IMR-90 (cell line): ENCODE measurements at regions not wholly inside any gene's neighbourhood (a gene's known extent, or its start where the extent isn't known, plus 50 kb on each side); places are given as distances from the start of the nearest gene placed in this dataset.

ENCODE experiments used
- ATAC-seq: fragments of 200-7000 bp; cut with Tn5 transposase; 2 replicates; pipeline ENCODE4 v1.9.1; 2020; ENCODE audit warnings: low read depth, mild to moderate bottlenecking, moderate library complexity
- BruUV-seq: library from RNA; stranded (reverse); fragments of 400-500 nt; replicated peaks from 2 replicates; lab custom pipeline; 2021; lab: Mats Ljungman, UMichigan
- CTCF ChIA-PET: fragments of 300-600 bp; formaldehyde crosslinking; extraction: SDS; loops from one replicate; lab custom pipeline; 2021; ENCODE audit warnings: antibody characterized with exemption; lab: Yijun Ruan, JAX
- POLR2A ChIA-PET: fragments of 300-600 bp; sonication (Branson Sonifier 250); formaldehyde crosslinking; loops from one replicate; lab custom pipeline; 2022; ENCODE audit warnings: antibody characterized with exemption; ENCODE audit not compliant: unreplicated experiment; lab: Charles Lee
- DNase-seq: peaks from one replicate; pipeline ENCODE4 v3.0.0; 2013
- H2AFZ ChIP-seq: replicated peaks from 2 replicates; pipeline ENCODE3; 2013; ENCODE audit warnings: low read length, mild to moderate bottlenecking; ENCODE audit not compliant: poor library complexity
- H2AK5ac ChIP-seq: 2 replicates; pipeline ENCODE4 v1.6.1; 2013; ENCODE audit warnings: low read depth, low read length, inconsistent platforms
- H2AK9ac ChIP-seq: replicated peaks from 2 replicates; pipeline ENCODE3; 2013; ENCODE audit warnings: mild to moderate bottlenecking, low read depth, low read length, moderate library complexity; ENCODE audit not compliant: poor library complexity
- H2BK120ac ChIP-seq: 2 replicates; pipeline ENCODE4 v1.6.1; 2013; ENCODE audit warnings: low read depth, low read length, inconsistent platforms
- H2BK15ac ChIP-seq: 3 replicates; pipeline ENCODE4 v1.6.1; 2013; ENCODE audit warnings: low read depth, low read length, inconsistent platforms
- H2BK20ac ChIP-seq: 2 replicates; pipeline ENCODE4 v1.6.1; 2013; ENCODE audit warnings: low read depth, mild to moderate bottlenecking, inconsistent platforms, low read length, moderate library complexity
- H2BK5ac ChIP-seq: 2 replicates; pipeline ENCODE4 v1.6.1; 2013; ENCODE audit warnings: mild to moderate bottlenecking, low read depth, low read length, inconsistent platforms; ENCODE audit not compliant: poor library complexity, severe bottlenecking
- H3K14ac ChIP-seq: replicated peaks from 2 replicates; pipeline ENCODE4 v1.6.1; 2013; ENCODE audit warnings: low read depth, low read length, inconsistent platforms
- H3K18ac ChIP-seq: 2 replicates; pipeline ENCODE4 v1.6.1; 2013; ENCODE audit warnings: low read depth, low read length, control low read depth
- H3K23ac ChIP-seq: 2 replicates; pipeline ENCODE4 v1.6.1; 2013; ENCODE audit warnings: low read depth, low read length, inconsistent platforms
- H3K27ac ChIP-seq: 2 replicates; pipeline ENCODE4 v1.5.1; 2013; ENCODE audit warnings: mild to moderate bottlenecking, control low read depth, low read length; ENCODE audit not compliant: insufficient read depth
- H3K27me3 ChIP-seq: 2 replicates; pipeline ENCODE4 v1.6.1; 2013; ENCODE audit warnings: low read length; ENCODE audit not compliant: control insufficient read depth, insufficient read depth
- H3K36me3 ChIP-seq: 2 replicates; pipeline ENCODE4 v1.6.1; 2013; ENCODE audit warnings: low read length, mixed read lengths; ENCODE audit not compliant: control insufficient read depth, insufficient read depth
- H3K4ac ChIP-seq: 2 replicates; pipeline ENCODE4 v1.6.1; 2013; ENCODE audit warnings: low read depth, low read length, inconsistent platforms
- H3K4me1 ChIP-seq: 2 replicates; pipeline ENCODE4 v1.6.1; 2013; ENCODE audit warnings: low read length, mixed read lengths; ENCODE audit not compliant: control insufficient read depth, insufficient read depth
- H3K4me2 ChIP-seq: 2 replicates; pipeline ENCODE4 v1.6.1; 2013; ENCODE audit warnings: low read depth, mild to moderate bottlenecking, control low read depth, low read length, moderate library complexity
- H3K4me3 ChIP-seq: 2 replicates; pipeline ENCODE4 v1.5.1; 2013; ENCODE audit warnings: low read depth, mild to moderate bottlenecking, control low read depth, low read length, moderate library complexity; ENCODE audit not compliant: insufficient read depth
- H3K56ac ChIP-seq: 2 replicates; pipeline ENCODE4 v1.6.1; 2013; ENCODE audit warnings: low read length, inconsistent platforms; ENCODE audit not compliant: insufficient read depth; ENCODE audit errors: extremely low read depth
- H3K79me1 ChIP-seq, 2 experiments: 2 replicates each; pipeline ENCODE4 v1.6.1; 2013; ENCODE audit warnings: low read length in 2 of 2, inconsistent platforms in 1 of 2, low read depth in 1 of 2
- H3K9ac ChIP-seq: 2 replicates; pipeline ENCODE4 v1.6.1; 2013; ENCODE audit warnings: low read depth, low read length, control low read depth
- H3K9me1 ChIP-seq: 2 replicates; pipeline ENCODE4 v1.6.1; 2013; ENCODE audit warnings: low read length, inconsistent platforms; ENCODE audit not compliant: insufficient read depth
- H3K9me3 ChIP-seq: 2 replicates; pipeline ENCODE4 v1.6.1; 2013; ENCODE audit warnings: low read length; ENCODE audit not compliant: control insufficient read depth, insufficient read depth
- H4K20me1 ChIP-seq: 2 replicates; pipeline ENCODE4 v1.6.1; 2013; ENCODE audit warnings: low read length, inconsistent platforms; ENCODE audit not compliant: insufficient read depth
- H4K5ac ChIP-seq: 2 replicates; pipeline ENCODE4 v1.6.1; 2013; ENCODE audit warnings: mild to moderate bottlenecking, low read depth, low read length, control low read depth
- H4K8ac ChIP-seq, 2 experiments: 2 replicates each; pipeline ENCODE4 v1.6.1; 2013; ENCODE audit warnings: low read depth in 2 of 2, low read length in 2 of 2, control low read depth in 1 of 2, inconsistent platforms in 1 of 2
- H4K91ac ChIP-seq: 2 replicates; pipeline ENCODE4 v1.6.1; 2013; ENCODE audit warnings: low read depth, low read length, inconsistent platforms; ENCODE audit not compliant: insufficient read depth
- CHD1 ChIP-seq: IDR thresholded peaks from 2 replicates; pipeline ENCODE4 v1.6.1; 2012; ENCODE audit warnings: low read depth, low read length, improper control_type of control experiment
- WGBS, 2 experiments: methylation state at CpG; one replicate each; pipeline versions ENCODE4 v1.1.5 to v1.1.7; 2013; ENCODE audit warnings: missing lambda C conversion rate in 2 of 2; ENCODE audit not compliant: insufficient read length in 1 of 2; ENCODE audit errors: extremely low coverage in 2 of 2; 5-methylcytosine and 5-hydroxymethylcytosine counted together
- dilution Hi-C: fragments of 300-500 bp; cut with HindIII; formaldehyde crosslinking; loops from one replicate; pipeline ENCODE4 v1.14.3; 2018; ENCODE audit warnings: low sequenced_read_pairs; ENCODE audit not compliant: unreplicated experiment
- in situ Hi-C: fragments of 300-500 bp; cut with MboI; formaldehyde crosslinking; loops from 3 replicates; pipeline ENCODE4 v1.14.3; 2019; ENCODE audit warnings: low sequenced_read_pairs, inconsistent platforms, mixed read lengths
- intact Hi-C: fragments of 100-400 bp; cut with micrococcal nuclease; formaldehyde crosslinking; loops from 2 replicates; pipeline ENCODE4 v1.10.0; 2022
- TF ChIP-seq, protein P1 (sequence below): fragments of 150-350 bp; IDR thresholded peaks from 2 replicates; pipeline ENCODE4 v1.6.1; 2016; ENCODE audit warnings: low read depth, mild to moderate bottlenecking, low read length, moderate library complexity, borderline replicate concordance

DNA sequence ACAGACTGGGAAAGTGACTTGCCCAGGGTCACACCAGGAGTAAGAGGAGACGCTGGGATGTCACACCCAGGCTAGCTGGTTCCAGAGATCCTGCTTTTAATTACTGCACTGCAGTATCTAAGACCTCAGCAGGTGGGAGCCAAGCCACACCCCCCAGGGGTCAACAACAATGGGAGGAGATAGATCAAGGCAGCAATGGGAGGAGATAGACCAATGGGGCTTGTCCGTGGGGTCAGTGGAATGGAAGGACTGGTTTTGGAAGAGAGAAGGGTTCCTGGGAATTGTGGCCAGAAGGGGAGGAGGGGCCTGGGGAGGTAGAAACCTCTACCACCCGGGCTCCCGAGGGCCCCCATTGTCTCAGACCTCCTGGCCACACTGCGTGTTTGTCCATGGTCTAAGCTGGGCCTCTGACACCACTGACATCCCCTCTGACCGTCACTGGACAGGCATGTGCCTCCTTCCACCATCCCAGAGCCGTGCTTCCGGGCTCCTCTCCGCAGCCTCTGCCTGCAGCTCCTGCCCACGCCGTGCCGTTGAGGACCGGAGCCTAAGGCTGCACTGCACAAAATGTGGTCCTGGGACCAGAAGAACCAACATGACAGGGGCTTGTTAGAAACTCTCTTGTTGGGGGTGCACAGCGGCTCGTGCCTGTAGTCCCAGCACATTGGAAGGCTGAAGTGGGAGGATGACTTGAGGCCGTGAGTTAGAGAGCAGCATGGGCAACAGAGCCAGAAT lies 69.8 kb upstream of the RPH3AL start:
- no peak overlapping the region for H3K14ac ChIP-seq
- intact Hi-C loops (no loop called here), in situ Hi-C loops (loop anchor here (5.0 kb wide), 1 partner anchor 90 kb away; no protein-coding TSS in a partner anchor), dilution Hi-C loops (no loop called here)
- no peak overlapping the region; the same call in 1 of the 2 replicates for H2AK5ac ChIP-seq
- H3K56ac ChIP-seq: no peak overlapping the region
- DNase-seq: no peak
- no peak overlapping the region for H2AFZ ChIP-seq
- no peaks in the 10 kb centered on the region for H4K20me1 ChIP-seq
- no peaks in the 10 kb centered on the region for H3K27me3 ChIP-seq
- H3K18ac ChIP-seq: no peak overlapping the region
- ChIA-PET CTCF (interaction anchor here (1.5 to 1.6 kb wide), 2 partner anchors 10 kb away, joined by 5 to 7 read pairs; no protein-coding TSS in a partner anchor), POLR2A (no interaction called here)
- ATAC-seq: no peak
- no peak overlapping the region for H2BK120ac ChIP-seq
- 88% methylated on average over 4 of the region's 16 CpGs; no CpG with 5 or more reads in 1 of the 2 experiments for WGBS, 2 experiments
- H3K23ac ChIP-seq: no peak overlapping the region; the same call in 1 of the 2 replicates
- no peak overlapping the region for H3K4me3 ChIP-seq
- H3K4me2 ChIP-seq: no peak overlapping the region
- no peaks in the 10 kb centered on the region for H3K79me1 ChIP-seq
- no peak overlapping the region for H2BK15ac ChIP-seq
- no peak overlapping the region for H3K27ac ChIP-seq
- no peak overlapping the region for H4K91ac ChIP-seq
- no peaks in the 10 kb centered on the region for H3K36me3 ChIP-seq
- TF ChIP-seq, protein P1, sequence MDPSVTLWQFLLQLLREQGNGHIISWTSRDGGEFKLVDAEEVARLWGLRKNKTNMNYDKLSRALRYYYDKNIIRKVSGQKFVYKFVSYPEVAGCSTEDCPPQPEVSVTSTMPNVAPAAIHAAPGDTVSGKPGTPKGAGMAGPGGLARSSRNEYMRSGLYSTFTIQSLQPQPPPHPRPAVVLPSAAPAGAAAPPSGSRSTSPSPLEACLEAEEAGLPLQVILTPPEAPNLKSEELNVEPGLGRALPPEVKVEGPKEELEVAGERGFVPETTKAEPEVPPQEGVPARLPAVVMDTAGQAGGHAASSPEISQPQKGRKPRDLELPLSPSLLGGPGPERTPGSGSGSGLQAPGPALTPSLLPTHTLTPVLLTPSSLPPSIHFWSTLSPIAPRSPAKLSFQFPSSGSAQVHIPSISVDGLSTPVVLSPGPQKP: no peak
- TF ChIP-seq CHD1: no peak
- no peaks in the 10 kb centered on the region for H3K4me1 ChIP-seq
- no peak overlapping the region for H2BK5ac ChIP-seq
- H4K8ac ChIP-seq: no peak overlapping the region
- BruUV-seq: no TSS peak
- no peak overlapping the region for H2AK9ac ChIP-seq
- H3K9ac ChIP-seq: no peak overlapping the region
- peaks cover 2% of the 10 kb centered on the region; the same call in 1 of the 2 replicates for H3K9me3 ChIP-seq
- H4K5ac ChIP-seq: no peak overlapping the region
- no peak overlapping the region for H2BK20ac ChIP-seq
- no peak overlapping the region for H3K4ac ChIP-seq
- H3K9me1 ChIP-seq: peaks cover 2% of the 10 kb centered on the region; the same call in 1 of the 2 replicates
